MM.1S (cell line): ENCODE measurements at regions not wholly inside any gene's neighbourhood (a gene's known extent, or its start where the extent isn't known, plus 50 kb on each side); places are given as distances from the start of the nearest gene placed in this dataset.

Source experiments
- DNase-seq: peaks from one replicate; pipeline ENCODE4 v3.0.0-alpha.2; 2015
- H2AFZ ChIP-seq: fragments of 300-600 bp; sonication (generic); 2 replicates; pipeline ENCODE4 v1.6.0; 2016; ENCODE audit warnings: antibody characterized with exemption, low read length
- H3F3A ChIP-seq: fragments of 300-600 bp; sonication (generic); 2 replicates; pipeline ENCODE4 v1.6.1; 2016; ENCODE audit warnings: mild to moderate bottlenecking, antibody characterized with exemption, low read length, moderate library complexity, mixed read lengths; ENCODE audit not compliant: insufficient read depth
- H3K27ac ChIP-seq: fragments of 300-600 bp; sonication (generic); 2 replicates; pipeline ENCODE4 v1.5.1; 2016; ENCODE audit warnings: mild to moderate bottlenecking, low read length
- H3K27me3 ChIP-seq: fragments of 300-600 bp; sonication (generic); replicated peaks from 2 replicates; pipeline ENCODE4 v1.6.0; 2016; ENCODE audit warnings: low read length; ENCODE audit not compliant: insufficient read depth
- H3K36me3 ChIP-seq: fragments of 300-600 bp; sonication (generic); replicated peaks from 2 replicates; pipeline ENCODE4 v1.6.1; 2016; ENCODE audit warnings: mild to moderate bottlenecking, low read length, mixed read lengths; ENCODE audit not compliant: insufficient read depth
- H3K4me1 ChIP-seq: fragments of 300-600 bp; sonication (generic); 2 replicates; pipeline ENCODE4 v1.6.1; 2016; ENCODE audit warnings: low read length, mixed read lengths
- H3K4me2 ChIP-seq: fragments of 300-600 bp; sonication (generic); 2 replicates; pipeline ENCODE4 v1.6.0; 2016; ENCODE audit warnings: low read depth, low read length
- H3K4me3 ChIP-seq: fragments of 300-600 bp; sonication (generic); 2 replicates; pipeline ENCODE4 v1.5.1; 2016; ENCODE audit warnings: low read length, mixed read lengths
- H3K79me2 ChIP-seq: fragments of 300-600 bp; sonication (generic); 2 replicates; pipeline ENCODE4 v1.6.1; 2016; ENCODE audit warnings: mixed run types, low read length, mixed read lengths
- H3K9ac ChIP-seq: fragments of 300-600 bp; sonication (generic); 2 replicates; pipeline ENCODE4 v1.6.1; 2016; ENCODE audit warnings: low read length, mixed read lengths
- H3K9me2 ChIP-seq: fragments of 300-600 bp; sonication (generic); replicated peaks from 2 replicates; pipeline ENCODE4 v1.6.1; 2016; ENCODE audit warnings: mild to moderate bottlenecking, low read length, mixed read lengths; ENCODE audit not compliant: insufficient read depth
- H3K9me3 ChIP-seq: fragments of 300-600 bp; sonication (generic); replicated peaks from 2 replicates; pipeline ENCODE4 v1.6.1; 2016; ENCODE audit warnings: mild to moderate bottlenecking, low read length, mixed read lengths; ENCODE audit not compliant: insufficient read depth
- H4K20me1 ChIP-seq: fragments of 300-600 bp; sonication (generic); 2 replicates; pipeline ENCODE4 v1.6.1; 2016; ENCODE audit warnings: mild to moderate bottlenecking, low read length, moderate library complexity, mixed read lengths; ENCODE audit not compliant: insufficient read depth
- EZH2 ChIP-seq: fragments of 300-600 bp; sonication (generic); optimal IDR thresholded peaks from 2 replicates; pipeline ENCODE3; 2017; ENCODE audit warnings: low read depth, mild to moderate bottlenecking, antibody characterized with exemption, low read length, mixed read lengths
- EZH2phosphoT487 ChIP-seq: fragments of 300-600 bp; sonication (generic); IDR thresholded peaks from 2 replicates; pipeline ENCODE4 v1.6.1; 2018; ENCODE audit warnings: antibody characterized with exemption, low read length
- TF ChIP-seq, protein P1 (sequence below): fragments of 300-600 bp; sonication (generic); IDR thresholded peaks from 2 replicates; pipeline ENCODE4 v1.5.1; 2016; ENCODE audit warnings: antibody characterized with exemption, low read length, mixed read lengths

DNA sequence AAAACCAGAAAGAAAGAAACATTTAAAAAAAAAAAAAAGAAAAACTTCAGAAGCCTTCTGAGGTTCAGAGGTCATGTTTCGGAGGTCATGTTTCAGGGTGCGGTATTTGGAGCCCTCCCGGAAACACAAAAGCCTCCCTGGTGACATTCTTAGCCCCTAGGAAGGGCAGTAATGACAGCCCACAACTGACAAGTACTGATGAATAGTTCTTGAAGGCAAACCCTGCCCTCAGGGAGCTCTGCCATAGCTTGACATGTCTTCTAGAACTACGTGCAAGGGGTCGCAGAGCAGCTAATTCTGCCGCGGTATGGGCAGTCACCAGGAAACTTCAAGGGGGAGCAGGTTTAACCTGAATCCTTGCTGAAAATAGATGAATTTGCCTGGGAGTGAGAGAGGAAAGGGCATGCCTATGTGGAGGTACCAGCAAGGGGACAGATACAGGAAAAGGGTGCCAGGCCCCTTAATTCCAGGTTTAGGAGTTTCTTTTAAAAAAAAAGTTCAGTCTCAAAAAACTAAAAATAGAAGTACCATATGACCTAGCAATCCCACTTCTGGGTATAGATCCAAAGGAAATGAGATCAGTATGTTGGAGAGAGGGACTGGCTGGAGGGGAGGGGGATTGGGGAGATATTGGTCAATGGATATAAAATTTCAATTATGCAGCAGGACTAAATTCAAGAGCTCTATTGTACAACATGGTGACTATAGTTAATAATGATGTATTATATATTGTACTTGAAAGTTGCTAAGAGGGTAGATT is 98.4 kb downstream of the C9orf152 start:
- Histone ChIP-seq H3K4me1 (peaks cover 72% of the 10 kb centered on the region), H3K36me3 (0 out of 2 replicates have a peak, but pooled peaks cover 2% of the 10 kb centered on the region), H2AFZ (no peak overlapping the region), H3F3A (peaks cover 21% of the 10 kb centered on the region), H4K20me1 (no peaks in the 10 kb centered on the region), H3K9me2 (no peaks in the 10 kb centered on the region), H3K4me3 (peak overlapping the region; percentile 5; the same call in 1 of the 2 replicates), H3K27ac (peak overlapping the region; percentile 76), H3K9me3 (no peaks in the 10 kb centered on the region), H3K79me2 (peaks cover 100% of the 10 kb centered on the region), H3K4me2 (peak overlapping the region; percentile 79), H3K27me3 (no peaks in the 10 kb centered on the region), H3K9ac (no peak overlapping the region; the same call in 1 of the 2 replicates)
- DNase-seq: no peak
- TF ChIP-seq EZH2: no peak
- TF ChIP-seq EZH2phosphoT487: no peak
- TF ChIP-seq, protein P1, sequence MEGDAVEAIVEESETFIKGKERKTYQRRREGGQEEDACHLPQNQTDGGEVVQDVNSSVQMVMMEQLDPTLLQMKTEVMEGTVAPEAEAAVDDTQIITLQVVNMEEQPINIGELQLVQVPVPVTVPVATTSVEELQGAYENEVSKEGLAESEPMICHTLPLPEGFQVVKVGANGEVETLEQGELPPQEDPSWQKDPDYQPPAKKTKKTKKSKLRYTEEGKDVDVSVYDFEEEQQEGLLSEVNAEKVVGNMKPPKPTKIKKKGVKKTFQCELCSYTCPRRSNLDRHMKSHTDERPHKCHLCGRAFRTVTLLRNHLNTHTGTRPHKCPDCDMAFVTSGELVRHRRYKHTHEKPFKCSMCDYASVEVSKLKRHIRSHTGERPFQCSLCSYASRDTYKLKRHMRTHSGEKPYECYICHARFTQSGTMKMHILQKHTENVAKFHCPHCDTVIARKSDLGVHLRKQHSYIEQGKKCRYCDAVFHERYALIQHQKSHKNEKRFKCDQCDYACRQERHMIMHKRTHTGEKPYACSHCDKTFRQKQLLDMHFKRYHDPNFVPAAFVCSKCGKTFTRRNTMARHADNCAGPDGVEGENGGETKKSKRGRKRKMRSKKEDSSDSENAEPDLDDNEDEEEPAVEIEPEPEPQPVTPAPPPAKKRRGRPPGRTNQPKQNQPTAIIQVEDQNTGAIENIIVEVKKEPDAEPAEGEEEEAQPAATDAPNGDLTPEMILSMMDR: no peak

DNA sequence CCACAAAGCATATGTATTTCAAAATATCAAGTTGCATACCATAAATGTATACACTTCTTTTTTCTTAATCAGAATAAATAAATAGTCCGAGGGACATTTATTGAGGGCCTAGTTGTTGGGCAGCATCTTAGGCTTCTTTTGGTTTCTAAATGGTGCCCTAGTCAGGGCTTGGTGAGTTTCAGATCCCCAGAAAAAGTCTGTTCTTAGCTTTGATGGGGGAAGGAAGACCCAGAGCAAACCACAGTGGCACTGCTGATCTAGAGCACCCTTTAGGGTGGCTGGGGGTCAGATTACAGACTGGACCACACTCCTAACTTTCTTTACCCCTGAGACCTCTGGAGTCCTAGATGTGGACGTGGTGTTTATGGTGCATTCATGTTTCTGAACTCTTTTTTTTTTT is 97.8 kb downstream of the C9orf152 start:
- Histone ChIP-seq H3K79me2 (peaks cover 100% of the 10 kb centered on the region), H3K27me3 (no peaks in the 10 kb centered on the region), H3F3A (peaks cover 21% of the 10 kb centered on the region), H3K36me3 (no peaks in the 10 kb centered on the region), H3K27ac (peak overlapping the region; percentile 76; the same call in 1 of the 2 replicates), H2AFZ (no peak overlapping the region), H3K9ac (no peak overlapping the region; the same call in 1 of the 2 replicates), H3K4me2 (peak overlapping the region; percentile 79), H3K9me3 (no peaks in the 10 kb centered on the region), H4K20me1 (no peaks in the 10 kb centered on the region), H3K4me3 (0 out of 2 replicates have a peak overlapping the region, but pooled peaks have one; percentile 5), H3K4me1 (peaks cover 66% of the 10 kb centered on the region), H3K9me2 (no peaks in the 10 kb centered on the region)
- no peak for TF ChIP-seq EZH2phosphoT487
- TF ChIP-seq, protein P1: no peak
- no peak for TF ChIP-seq EZH2
- peak; percentile 82 for DNase-seq

DNA sequence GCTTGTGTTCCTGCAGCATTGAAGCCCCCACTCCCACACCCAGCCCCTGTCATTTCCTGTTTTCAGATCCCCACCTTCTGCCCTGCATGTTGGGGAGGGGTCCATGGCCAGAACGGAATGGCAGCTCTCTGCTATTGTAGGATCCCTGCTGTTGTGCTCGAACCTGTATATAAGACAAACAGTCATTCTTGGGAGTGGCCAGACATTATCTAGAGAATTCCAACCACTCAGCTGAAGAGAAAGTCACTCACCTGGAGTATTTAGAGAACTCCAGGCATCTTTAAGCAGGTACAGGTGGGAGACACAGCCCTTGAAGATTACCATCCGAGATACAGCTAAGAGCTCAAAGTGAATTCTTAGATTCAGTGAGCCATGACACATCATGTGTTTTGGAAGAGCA is 96.1 kb downstream of the C9orf152 start:
- no peaks in the 10 kb centered on the region for H3K9me3 ChIP-seq
- H3K4me3 ChIP-seq: no peak overlapping the region
- no peak for DNase-seq
- H3K27me3 ChIP-seq: no peaks in the 10 kb centered on the region
- no peak overlapping the region for H2AFZ ChIP-seq
- no peak overlapping the region for H3K4me2 ChIP-seq
- H3F3A ChIP-seq: peaks cover 21% of the 10 kb centered on the region
- H3K9me2 ChIP-seq: no peaks in the 10 kb centered on the region
- no peaks in the 10 kb centered on the region for H4K20me1 ChIP-seq
- peaks cover 100% of the 10 kb centered on the region for H3K79me2 ChIP-seq
- TF ChIP-seq, protein P1: no peak
- TF ChIP-seq EZH2phosphoT487 (no peak), EZH2 (no peak)
- no peaks in the 10 kb centered on the region for H3K36me3 ChIP-seq
- peaks cover 49% of the 10 kb centered on the region for H3K4me1 ChIP-seq
- H3K9ac ChIP-seq: no peak overlapping the region
- H3K27ac ChIP-seq: no peak overlapping the region
